ENCODE measurements at regions not wholly inside any gene's neighbourhood (a gene's known extent, or its start where the extent isn't known, plus 50 kb on each side); places are given as distances from the start of the nearest gene placed in this dataset.

GRCh38 chr19:30966486-30966885 is 382.8 kb downstream of the TSHZ3 start:
- Histone ChIP-seq H3K4ac (replicated peaks; ENCODE audit: insufficient read length, low read depth, low read length) (no peak overlapping the region), H3K18ac (ENCODE audit: extremely low read depth, low read length) (no peak overlapping the region), H3K36me3 (ENCODE audit: control insufficient read depth in 2 of 4, insufficient read depth in 4 of 4, low read length in 3 of 4) (no peaks in the 10 kb centered on the region), H2BK5ac (ENCODE audit: low read depth, low read length) (no peak overlapping the region), H2BK15ac (ENCODE audit: low read length) (no peak overlapping the region), H2BK20ac (ENCODE audit: low read length) (no peak overlapping the region), H3K4me3 (ENCODE audit: extremely low read depth in 1 of 4, insufficient read depth in 2 of 4, low read depth in 3 of 4, low read length in 4 of 4) (no peak overlapping the region), H4K5ac (ENCODE audit: insufficient read length, low read depth, low read length) (no peak overlapping the region), H3K23me2 (ENCODE audit: low read depth, low read length) (no peaks in the 10 kb centered on the region), H3K14ac (ENCODE audit: insufficient read length) (no peak overlapping the region), H3K23ac (ENCODE audit: insufficient read length) (no peak overlapping the region), H2BK120ac (replicated peaks; ENCODE audit: low read depth, low read length) (no peak overlapping the region), H4K20me1 (replicated peaks in 1 of 2; ENCODE audit: control insufficient read depth in 1 of 2, insufficient read depth in 2 of 2, low read length in 2 of 2) (no peaks in the 10 kb centered on the region), H4K8ac (ENCODE audit: extremely low read depth, insufficient read depth, low read length) (no peak overlapping the region), H3K9ac (replicated peaks in 1 of 4; ENCODE audit: extremely low read depth in 1 of 4, low read depth in 3 of 4, low read length in 3 of 4) (no peak overlapping the region), H3K27me3 (replicated peaks in 1 of 4; ENCODE audit: control insufficient read depth in 3 of 4, extremely low read depth in 1 of 4, insufficient read depth in 3 of 4, low read length in 3 of 4) (no peaks in the 10 kb centered on the region), H3K27ac (ENCODE audit: low read depth, low read length) (no peak overlapping the region), H2AK5ac (ENCODE audit: low read depth, low read length) (no peak overlapping the region), H3K79me1 (ENCODE audit: low read depth, low read length) (no peaks in the 10 kb centered on the region), H3K79me2 (ENCODE audit: control insufficient read depth in 1 of 2, insufficient read depth in 2 of 2, low read length in 2 of 2) (no peaks in the 10 kb centered on the region), H2AFZ (ENCODE audit: low read length) (no peak overlapping the region), H2BK12ac (ENCODE audit: low read depth, low read length) (no peak overlapping the region), H3K4me2 (ENCODE audit: insufficient read depth in 1 of 2, low read depth in 2 of 2, low read length in 2 of 2) (no peak overlapping the region), H3K9me3 (ENCODE audit: insufficient read depth in 2 of 2, low read depth in 1 of 2, low read length in 1 of 2) (no peaks in the 10 kb centered on the region), H3K4me1 (replicated peaks in 1 of 4; ENCODE audit: control insufficient read depth in 3 of 4, insufficient read depth in 4 of 4, low read length in 3 of 4) (no peaks in the 10 kb centered on the region), H4K91ac (replicated peaks; ENCODE audit: insufficient read length, low read length) (no peak overlapping the region), H3K56ac (replicated peaks; ENCODE audit: insufficient read length, low read depth, low read length) (no peak overlapping the region)
- TF ChIP-seq BCL11A (IDR thresholded peaks at IDR 0.05; ENCODE audit: low read depth in 2 of 2, low read length in 2 of 2) (no peak), SAP30 (IDR thresholded peaks at IDR 0.05; ENCODE audit: insufficient read depth, insufficient replicate concordance, low read length) (no peak), MAFK (IDR thresholded peaks at IDR 0.05; ENCODE audit: low read depth, low read length) (no peak)
- WGBS, 2 experiments (ENCODE audit: extremely low coverage in 1 of 2, insufficient coverage in 1 of 2, insufficient read length in 1 of 2, insufficient replicate concordance in 2 of 2, low coverage in 1 of 2, low lambda C conversion rate in 2 of 2, missing lambda C conversion rate in 1 of 2): 83% methylated on average over 4 of the region's 4 CpGs; no CpG with 5 or more reads in 1 of the 2 experiments
- ChIA-PET POLR2A (ENCODE audit: partially characterized antibody) (no interaction called here), CTCF (ENCODE audit: partially characterized antibody) (interaction anchor here (0.6 kb wide), 1 partner anchor 155 kb away, joined by 3 read pairs; no protein-coding TSS in a partner anchor)
- DNase-seq (ENCODE audit: low read depth in 1 of 2, low spot score in 2 of 2) (no peak), FAIRE-seq (no peak)
